Choroid plexus epithelial cell (primary cell): ENCODE measurements at regions not wholly inside any gene's neighbourhood (a gene's known extent, or its start where the extent isn't known, plus 50 kb on each side); places are given as distances from the start of the nearest gene placed in this dataset.
"Not testable (repeated sequence)": the region's sequence is repeated elsewhere in the genome, so short reads cannot be mapped to it uniquely, and the experiment has no call there.

ENCODE experiments used
- DNase-seq: peaks from one replicate; pipeline ENCODE4 v3.0.0-alpha.2; 2010; ENCODE audit warnings: low read depth
- H3K4me3 ChIP-seq: 2 replicates; pipeline ENCODE4 v1.5.1; 2011; ENCODE audit warnings: low read depth, mild to moderate bottlenecking, control low read depth, low read length, moderate library complexity
- TF ChIP-seq, protein P1 (sequence below): conservative IDR thresholded peaks from 2 replicates; pipeline ENCODE4 v1.5.1; 2011; ENCODE audit warnings: low read depth, mild to moderate bottlenecking, control low read depth, inconsistent platforms, low read length, moderate library complexity

GRCh38 chr5:98339141-98339848, 434.2 kb upstream of the RGMB start:
- no peak overlapping the region for H3K4me3 ChIP-seq
- DNase-seq, result no peak
- TF ChIP-seq, protein P1, sequence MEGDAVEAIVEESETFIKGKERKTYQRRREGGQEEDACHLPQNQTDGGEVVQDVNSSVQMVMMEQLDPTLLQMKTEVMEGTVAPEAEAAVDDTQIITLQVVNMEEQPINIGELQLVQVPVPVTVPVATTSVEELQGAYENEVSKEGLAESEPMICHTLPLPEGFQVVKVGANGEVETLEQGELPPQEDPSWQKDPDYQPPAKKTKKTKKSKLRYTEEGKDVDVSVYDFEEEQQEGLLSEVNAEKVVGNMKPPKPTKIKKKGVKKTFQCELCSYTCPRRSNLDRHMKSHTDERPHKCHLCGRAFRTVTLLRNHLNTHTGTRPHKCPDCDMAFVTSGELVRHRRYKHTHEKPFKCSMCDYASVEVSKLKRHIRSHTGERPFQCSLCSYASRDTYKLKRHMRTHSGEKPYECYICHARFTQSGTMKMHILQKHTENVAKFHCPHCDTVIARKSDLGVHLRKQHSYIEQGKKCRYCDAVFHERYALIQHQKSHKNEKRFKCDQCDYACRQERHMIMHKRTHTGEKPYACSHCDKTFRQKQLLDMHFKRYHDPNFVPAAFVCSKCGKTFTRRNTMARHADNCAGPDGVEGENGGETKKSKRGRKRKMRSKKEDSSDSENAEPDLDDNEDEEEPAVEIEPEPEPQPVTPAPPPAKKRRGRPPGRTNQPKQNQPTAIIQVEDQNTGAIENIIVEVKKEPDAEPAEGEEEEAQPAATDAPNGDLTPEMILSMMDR, result no peak

- no peak overlapping the region for H3K4me3 ChIP-seq
- DNase-seq, result peak; percentile 89
- TF ChIP-seq, protein P1, result no peak
These were observed 432.1 kb upstream of the RGMB start for GRCh38 chr5:98341038-98342032.

- not testable (repeated sequence) for H3K4me3 ChIP-seq, DNase-seq
These were observed 430.4 kb upstream of the RGMB start for GRCh38 chr5:98342958-98343660.

GRCh38 chr5:98349251-98349989, 424.0 kb upstream of the RGMB start:
- no peak overlapping the region for H3K4me3 ChIP-seq
- peak; percentile 77 for DNase-seq
- TF ChIP-seq, protein P1, result peak; percentile 76

- no peak for DNase-seq
- TF ChIP-seq, protein P1, result no peak
These were observed 423.5 kb upstream of the RGMB start for GRCh38 chr5:98349990-98350365.

DNA sequence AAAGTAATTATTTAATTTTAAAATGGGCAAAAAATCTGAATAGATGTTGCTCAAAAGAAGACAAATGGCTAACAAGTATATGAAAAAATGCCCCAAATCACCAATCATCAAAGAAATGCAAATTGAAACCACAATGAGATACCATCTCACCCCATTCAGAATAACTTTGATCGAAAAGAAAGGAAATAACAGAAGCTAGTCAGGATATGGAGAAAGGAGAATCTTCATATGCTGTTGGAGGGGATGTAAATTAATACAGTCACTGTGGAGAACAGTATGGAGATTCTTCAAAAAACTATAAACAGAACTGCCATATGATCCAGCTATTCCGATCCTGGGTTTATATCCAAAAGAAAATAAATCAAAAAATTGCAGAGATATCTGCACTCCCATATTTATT, 418.5 kb upstream of the RGMB start:
- TF ChIP-seq, protein P1, result no peak

More at GRCh38 chr5:98349990-98350365, 423.5 kb upstream of the RGMB start:
- no peak overlapping the region for H3K4me3 ChIP-seq

More for the DNA sequence above, 418.5 kb upstream of the RGMB start:
- H3K4me3 ChIP-seq, result no peak overlapping the region
- DNase-seq, result no peak
